ENCODE measurements at regions not wholly inside any gene's neighbourhood (a gene's known extent, or its start where the extent isn't known, plus 50 kb on each side); places are given as distances from the start of the nearest gene placed in this dataset.

DNA sequence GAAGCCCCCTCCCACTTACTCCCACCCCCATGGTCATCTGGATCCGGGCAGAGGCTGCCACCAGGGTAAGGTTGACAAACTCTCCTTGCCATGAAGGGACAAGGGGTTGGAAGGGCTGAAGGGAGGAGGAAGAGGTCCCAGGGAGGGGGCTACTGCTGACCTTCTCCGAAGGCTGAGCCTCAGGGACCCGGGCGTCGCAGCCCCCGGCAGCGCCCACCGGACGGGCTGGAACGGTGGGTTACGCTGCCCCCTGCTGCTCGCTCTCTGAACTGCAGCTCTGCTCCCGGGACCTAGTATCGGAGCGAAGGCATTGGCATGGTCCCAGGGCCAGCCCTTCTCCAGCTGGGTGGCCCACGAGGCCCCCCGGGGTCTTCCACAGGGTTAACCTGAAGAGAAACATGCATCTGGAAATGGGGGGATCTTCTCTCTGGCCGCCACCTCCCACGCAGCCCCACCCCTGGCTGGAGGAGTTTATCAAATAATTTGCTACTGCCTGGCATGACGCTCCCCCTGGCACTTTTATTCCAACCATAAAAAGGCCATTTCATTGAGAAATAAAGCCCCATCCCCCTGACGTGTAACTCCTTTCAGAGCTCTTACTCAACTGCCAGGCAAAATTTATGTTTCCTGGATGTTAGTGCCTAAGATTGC, 70.4 kb upstream of the TARDBP start:
- no peak for ATAC-seq (ENCODE audit: insufficient read depth, low FRiP score)
- Histone ChIP-seq H3K4me3 (no peak overlapping the region), H3K9ac (ENCODE audit: insufficient read depth in 1 of 2, low read length in 2 of 2) (peak overlapping the region in 1 of 2 donors; percentile 47), H3K9me3 (ENCODE audit: control insufficient read depth in 4 of 4, insufficient read depth in 3 of 4, low read length in 3 of 4) (no peaks in the 10 kb centered on the region), H3K27ac (ENCODE audit: low read depth in 1 of 2, low read length in 1 of 2) (no peak overlapping the region), H3K27me3 (ENCODE audit: control insufficient read depth in 3 of 3, insufficient read depth in 3 of 3, low read length in 2 of 3) (no peaks in the 10 kb centered on the region), H3K36me3 (ENCODE audit: control insufficient read depth in 4 of 4, insufficient read depth in 4 of 4, low read length in 4 of 4) (no peaks in the 10 kb centered on the region), H3K4me1 (ENCODE audit: control insufficient read depth in 5 of 5, insufficient read depth in 5 of 5, low read length in 5 of 5) (peaks cover 0 to 63% (median 7%) of the 10 kb centered on the region in 5 donors)
- TF ChIP-seq, protein P1, sequence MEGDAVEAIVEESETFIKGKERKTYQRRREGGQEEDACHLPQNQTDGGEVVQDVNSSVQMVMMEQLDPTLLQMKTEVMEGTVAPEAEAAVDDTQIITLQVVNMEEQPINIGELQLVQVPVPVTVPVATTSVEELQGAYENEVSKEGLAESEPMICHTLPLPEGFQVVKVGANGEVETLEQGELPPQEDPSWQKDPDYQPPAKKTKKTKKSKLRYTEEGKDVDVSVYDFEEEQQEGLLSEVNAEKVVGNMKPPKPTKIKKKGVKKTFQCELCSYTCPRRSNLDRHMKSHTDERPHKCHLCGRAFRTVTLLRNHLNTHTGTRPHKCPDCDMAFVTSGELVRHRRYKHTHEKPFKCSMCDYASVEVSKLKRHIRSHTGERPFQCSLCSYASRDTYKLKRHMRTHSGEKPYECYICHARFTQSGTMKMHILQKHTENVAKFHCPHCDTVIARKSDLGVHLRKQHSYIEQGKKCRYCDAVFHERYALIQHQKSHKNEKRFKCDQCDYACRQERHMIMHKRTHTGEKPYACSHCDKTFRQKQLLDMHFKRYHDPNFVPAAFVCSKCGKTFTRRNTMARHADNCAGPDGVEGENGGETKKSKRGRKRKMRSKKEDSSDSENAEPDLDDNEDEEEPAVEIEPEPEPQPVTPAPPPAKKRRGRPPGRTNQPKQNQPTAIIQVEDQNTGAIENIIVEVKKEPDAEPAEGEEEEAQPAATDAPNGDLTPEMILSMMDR (IDR thresholded peaks at IDR 0.05; ENCODE audit: control extremely low read depth, extremely low read depth) = peak; percentile 55
- 5% methylated on average over 20 to 21 of the region's 21 CpGs for WGBS, 2 donors
- peak; percentile 91 for DNase-seq

DNA sequence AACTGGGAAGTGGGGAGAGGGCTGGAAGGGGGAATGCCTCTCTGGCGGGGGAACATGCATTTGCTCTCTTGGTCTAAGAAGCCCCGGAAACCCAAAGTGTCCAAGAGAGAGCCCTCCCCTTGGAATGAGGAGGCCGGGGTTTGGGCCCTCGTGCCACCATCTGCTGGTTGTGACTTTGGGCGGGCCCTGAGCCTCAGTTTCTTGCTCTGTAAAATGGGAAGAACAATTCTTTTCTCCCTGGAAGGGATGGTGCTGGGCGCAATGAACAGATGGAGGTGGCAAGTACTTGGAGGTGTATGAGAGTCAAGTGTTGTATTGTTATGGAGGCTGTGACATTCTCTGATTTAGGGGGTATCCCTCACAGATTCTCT, 69.9 kb upstream of the TARDBP start:
- TF ChIP-seq, protein P1 (IDR thresholded peaks at IDR 0.05; ENCODE audit: control extremely low read depth, extremely low read depth) = no peak
- no peak overlapping the region for H3K9ac ChIP-seq (ENCODE audit: insufficient read depth in 1 of 2, low read length in 2 of 2)
- no peak overlapping the region for H3K4me3 ChIP-seq
- DNase-seq (no peak), ATAC-seq (ENCODE audit: insufficient read depth, low FRiP score) (no peak)
- 62 to 71% methylated on average over 6 of the region's 6 CpGs for WGBS, 2 donors
- peaks cover 0 to 57% (median 7%) of the 10 kb centered on the region in 5 donors for H3K4me1 ChIP-seq (ENCODE audit: control insufficient read depth in 5 of 5, insufficient read depth in 5 of 5, low read length in 5 of 5)
- H3K27me3 ChIP-seq (ENCODE audit: control insufficient read depth in 3 of 3, insufficient read depth in 3 of 3, low read length in 2 of 3) = no peaks in the 10 kb centered on the region
- no peak overlapping the region for H3K27ac ChIP-seq (ENCODE audit: low read depth in 1 of 2, low read length in 1 of 2)
- H3K9me3 ChIP-seq (ENCODE audit: control insufficient read depth in 4 of 4, insufficient read depth in 3 of 4, low read length in 3 of 4) = no peaks in the 10 kb centered on the region
- H3K36me3 ChIP-seq (ENCODE audit: control insufficient read depth in 4 of 4, insufficient read depth in 4 of 4, low read length in 4 of 4) = no peaks in the 10 kb centered on the region

DNA sequence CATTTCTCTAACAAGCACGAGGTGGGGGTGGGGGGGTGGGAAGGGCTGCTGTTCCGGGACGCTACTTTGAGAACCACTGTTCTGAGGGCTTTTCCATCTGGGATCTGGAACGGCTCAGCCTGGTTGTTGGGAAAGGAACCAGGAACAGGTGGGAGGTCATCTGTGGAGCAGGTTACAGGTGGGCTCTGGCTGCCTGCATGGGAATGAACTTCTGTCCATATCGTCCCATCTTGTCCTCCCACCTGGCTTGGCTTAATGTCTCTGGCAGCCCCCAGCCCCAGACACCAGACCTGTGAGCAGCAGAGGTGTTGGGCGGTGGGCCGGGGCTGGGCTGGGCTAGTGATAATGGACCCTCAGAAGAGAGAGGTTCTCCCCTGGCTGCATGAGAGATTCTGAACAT, 69.4 kb upstream of the TARDBP start:
- H3K36me3 ChIP-seq (ENCODE audit: control insufficient read depth in 4 of 4, insufficient read depth in 4 of 4, low read length in 4 of 4) = no peaks in the 10 kb centered on the region
- no peaks in the 10 kb centered on the region for H3K27me3 ChIP-seq (ENCODE audit: control insufficient read depth in 3 of 3, insufficient read depth in 3 of 3, low read length in 2 of 3)

More for the DNA sequence above, 69.4 kb upstream of the TARDBP start:
- ATAC-seq (ENCODE audit: insufficient read depth, low FRiP score) (no peak), DNase-seq (no peak)
- H3K4me3 ChIP-seq = no peak overlapping the region
- WGBS, 2 donors = 74 to 77% methylated on average over 7 of the region's 7 CpGs
- no peak overlapping the region for H3K27ac ChIP-seq (ENCODE audit: low read depth in 1 of 2, low read length in 1 of 2)
- H3K4me1 ChIP-seq (ENCODE audit: control insufficient read depth in 5 of 5, insufficient read depth in 5 of 5, low read length in 5 of 5) = peaks cover 0 to 54% (median 7%) of the 10 kb centered on the region in 5 donors
- no peaks in the 10 kb centered on the region for H3K9me3 ChIP-seq (ENCODE audit: control insufficient read depth in 4 of 4, insufficient read depth in 3 of 4, low read length in 3 of 4)
- no peak overlapping the region for H3K9ac ChIP-seq (ENCODE audit: insufficient read depth in 1 of 2, low read length in 2 of 2)
- TF ChIP-seq, protein P1 (IDR thresholded peaks at IDR 0.05; ENCODE audit: control extremely low read depth, extremely low read depth) = no peak

Measured in lung (tissue), 11 donors.